Panc1 (cell line): ENCODE measurements at regions not wholly inside any gene's neighbourhood (a gene's known extent, or its start where the extent isn't known, plus 50 kb on each side); places are given as distances from the start of the nearest gene placed in this dataset.

Experiments used
- CTCF ChIP-seq: fragments of 450-650 bp; IDR thresholded peaks from 2 replicates; pipeline ENCODE4 v1.5.1; 2017; ENCODE audit warnings: mild to moderate bottlenecking
- POLR2AphosphoS5 ChIP-seq: IDR thresholded peaks from 2 replicates; pipeline ENCODE4 v1.6.1; 2012; ENCODE audit warnings: mild to moderate bottlenecking, low read depth, low read length, moderate library complexity
- REST ChIP-seq, 2 experiments: IDR thresholded peaks; 2 replicates each; pipeline ENCODE4 v1.6.1; 2011 to 2012; ENCODE audit warnings: low read depth in 2 of 2, control low read depth in 1 of 2, low read length in 1 of 2, mild to moderate bottlenecking in 1 of 2, moderate library complexity in 1 of 2; ENCODE audit not compliant: insufficient read depth in 1 of 2
- SIN3A ChIP-seq: IDR thresholded peaks from 2 replicates; pipeline ENCODE4 v1.6.1; 2012; ENCODE audit warnings: low read depth, mild to moderate bottlenecking, low read length, moderate library complexity, borderline replicate concordance; ENCODE audit not compliant: insufficient read depth
- TCF7L2 ChIP-seq: IDR thresholded peaks from 2 replicates; pipeline ENCODE4 v1.6.1; 2011; ENCODE audit warnings: mild to moderate bottlenecking, low read depth, low read length, inconsistent platforms

GRCh38 chr1:2921970-2922686 is 99.1 kb upstream of the ACTRT2 start:
- TF ChIP-seq CTCF: peak; percentile 93
- no peak for TF ChIP-seq POLR2AphosphoS5
- TF ChIP-seq SIN3A: no peak
- no peak for TF ChIP-seq REST (IDR thresholded peaks at IDR 0.05; ENCODE audit: insufficient read depth in 1 of 2, low read depth in 2 of 2, low read length in 1 of 2)
- no peak for TF ChIP-seq TCF7L2
